KBM-7 (cell line): ENCODE measurements at regions not wholly inside any gene's neighbourhood (a gene's known extent, or its start where the extent isn't known, plus 50 kb on each side); places are given as distances from the start of the nearest gene placed in this dataset.
A peak's percentile ranks its signal among the peaks of the same experiment; 100 is the strongest.
"Not testable (repeated sequence)": the region's sequence is repeated elsewhere in the genome, so short reads cannot be mapped to it uniquely, and the experiment has no call there.

Experiments
- DNase-seq: peaks from one replicate; pipeline ENCODE4 v3.0.0-alpha.2; 2015
- in situ Hi-C: fragments of 300-500 bp; cut with MboI; formaldehyde crosslinking; loops from 2 replicates; pipeline ENCODE4 v1.14.3; 2020; ENCODE audit warnings: low sequenced_read_pairs, low pct_unique_long_range_greater_than_20kb, mixed read lengths

DNA sequence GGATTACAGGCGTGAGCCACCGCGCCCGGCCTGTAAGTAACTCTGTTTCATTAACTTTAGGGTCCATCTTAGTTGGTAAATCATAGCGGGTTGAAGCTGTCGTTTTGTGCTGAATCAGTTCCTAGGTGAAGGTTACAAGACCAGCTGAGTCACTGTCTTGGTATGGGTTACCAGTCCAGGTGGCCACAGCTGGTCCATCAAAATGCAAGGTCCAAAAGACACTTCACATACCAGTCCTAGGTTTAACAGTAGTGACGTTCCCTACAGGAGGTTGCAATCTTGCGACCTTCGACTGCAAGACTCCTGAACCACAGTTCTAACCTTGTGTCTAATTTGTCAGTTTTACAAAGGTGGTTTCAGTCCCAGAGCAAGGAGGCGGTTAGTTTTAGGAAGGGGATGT lies 160.1 kb upstream of the ATP10A start:
- no peak for DNase-seq
- in situ Hi-C loops = no loop called here

GRCh38 chr15:26020871-26021270 lies 157.7 kb upstream of the ATP10A start:
- in situ Hi-C loops = no loop called here

GRCh38 chr15:26017665-26018064 lies 154.5 kb upstream of the ATP10A start:
- DNase-seq = no peak
- in situ Hi-C loops = no loop called here

More at GRCh38 chr15:26020871-26021270, 157.7 kb upstream of the ATP10A start:
- no peak for DNase-seq

DNA sequence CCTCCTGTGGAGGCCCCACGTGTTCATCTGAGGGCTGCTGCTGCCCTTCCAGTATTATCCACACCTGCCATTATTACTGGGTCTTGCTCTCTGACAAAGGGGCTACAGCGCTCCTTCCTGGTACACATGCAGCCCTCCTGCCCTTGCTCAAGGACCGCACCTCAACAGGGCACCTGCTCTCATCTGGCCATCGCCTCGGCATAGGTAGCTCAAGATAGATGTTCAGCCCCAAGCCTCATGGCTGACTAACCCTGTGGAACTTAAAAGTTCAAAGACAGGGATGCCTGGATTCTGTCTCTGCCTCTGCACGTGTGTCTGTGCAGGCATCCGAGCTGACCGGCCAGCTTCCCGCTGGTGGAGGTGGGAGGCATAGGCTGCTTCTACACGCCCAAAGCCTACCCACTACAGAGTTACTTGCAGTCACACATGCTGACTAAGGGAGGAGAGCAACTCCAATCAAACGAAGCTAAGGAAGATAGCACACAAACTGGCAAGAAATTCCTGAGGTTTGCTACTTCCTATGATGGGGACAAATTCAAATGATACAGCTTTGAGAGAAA lies 152.5 kb upstream of the ATP10A start:
- DNase-seq = no peak
- in situ Hi-C loops = no loop called here

GRCh38 chr15:26013981-26014380 lies 150.9 kb upstream of the ATP10A start:
- DNase-seq = no peak
- in situ Hi-C loops = no loop called here

- DNase-seq = no peak
- in situ Hi-C loops = no loop called here
Observed at GRCh38 chr15:26011916-26012315, 148.8 kb upstream of the ATP10A start.

DNA sequence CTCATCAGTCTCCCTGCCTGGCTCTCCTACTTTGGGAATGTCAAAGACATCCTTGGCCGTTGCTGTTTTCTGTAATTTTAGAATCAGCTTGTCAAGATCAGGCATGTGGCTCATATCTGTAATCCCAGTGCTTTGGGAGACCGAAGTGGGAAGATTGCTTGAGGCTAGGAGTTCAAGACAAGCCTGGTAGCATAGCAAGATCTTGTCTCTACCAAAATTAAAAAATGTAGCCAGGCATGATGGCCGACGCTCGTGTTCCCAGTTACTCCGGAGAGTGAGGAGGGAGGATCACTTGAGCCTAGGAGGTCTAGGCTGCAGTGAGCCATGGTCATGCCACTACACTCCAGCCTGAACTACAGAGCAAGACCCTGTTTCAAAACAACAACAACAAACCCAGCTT lies 144.0 kb upstream of the ATP10A start:
- DNase-seq = no peak
- in situ Hi-C loops = no loop called here

GRCh38 chr15:26001201-26001600 lies 138.1 kb upstream of the ATP10A start:
- DNase-seq = no peak
- in situ Hi-C loops = no loop called here

GRCh38 chr15:25993506-25993905 lies 130.4 kb upstream of the ATP10A start:
- in situ Hi-C loops = no loop called here
- no peak for DNase-seq

GRCh38 chr15:25990220-25990619 lies 127.1 kb upstream of the ATP10A start:
- no peak for DNase-seq
- in situ Hi-C loops = no loop called here

DNA sequence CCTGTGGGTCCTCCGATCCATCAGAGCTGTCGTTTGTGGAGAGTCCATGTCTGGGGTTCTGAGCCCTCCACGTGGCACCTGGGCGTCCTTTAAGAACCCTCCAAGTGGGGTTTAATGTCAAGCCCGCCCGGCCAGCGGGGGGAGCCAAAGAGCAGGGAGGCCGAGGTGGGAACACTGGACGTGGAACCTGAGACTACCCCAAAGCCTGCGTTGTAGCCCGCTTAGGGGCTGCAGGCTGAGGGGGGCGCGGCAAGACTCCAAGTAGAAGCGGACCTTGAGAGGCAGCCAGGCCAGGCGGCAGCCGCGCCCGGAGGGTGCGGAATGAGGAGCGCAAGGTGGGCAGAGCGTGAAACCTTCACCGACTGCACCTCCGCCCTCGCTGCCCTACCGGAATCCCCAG lies 126.2 kb upstream of the ATP10A start:
- DNase-seq = peak; percentile 2
- in situ Hi-C loops = no loop called here

DNA sequence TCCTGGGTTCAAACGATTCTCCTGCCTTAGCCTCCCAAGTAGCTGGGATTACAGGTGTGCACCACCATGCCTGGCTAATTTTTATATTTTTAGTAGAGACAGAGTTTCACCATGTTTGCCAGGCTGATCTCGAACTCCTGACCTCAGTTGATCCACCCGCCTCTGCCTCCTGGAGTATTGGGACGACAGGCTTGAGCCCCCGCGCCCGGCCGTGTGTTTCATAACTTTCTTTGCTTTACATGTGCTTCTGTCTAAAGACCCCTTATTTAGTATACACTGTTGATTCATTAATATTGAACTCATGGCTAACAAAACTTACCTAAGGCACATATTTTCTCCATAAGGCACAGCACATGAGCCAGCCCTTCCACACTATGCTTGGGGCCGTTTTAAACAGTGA lies 125.6 kb upstream of the ATP10A start:
- in situ Hi-C loops, DNase-seq: not testable (repeated sequence)

DNA sequence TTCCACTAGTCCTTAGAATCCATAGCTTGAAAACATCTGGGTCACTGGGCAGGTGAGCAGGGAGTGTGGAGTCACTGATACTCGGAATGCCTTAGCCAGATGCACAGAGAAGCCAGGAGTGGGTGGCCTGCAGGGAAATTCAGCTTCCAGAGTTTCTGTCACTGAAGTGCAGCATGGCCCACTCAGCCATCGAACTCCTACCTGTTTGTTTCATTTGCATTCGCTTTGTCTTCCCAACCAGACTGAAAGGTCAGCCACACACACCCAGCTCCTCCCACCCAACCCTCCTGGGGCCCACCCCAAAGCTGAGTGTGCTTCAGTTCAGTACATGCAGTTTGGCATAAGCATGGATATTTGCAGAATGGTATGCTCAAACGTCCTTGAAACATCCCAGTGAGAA lies 124.5 kb upstream of the ATP10A start:
- in situ Hi-C loops = no loop called here
- no peak for DNase-seq

GRCh38 chr15:25985165-25985564 lies 122.0 kb upstream of the ATP10A start:
- DNase-seq = no peak
- in situ Hi-C loops = no loop called here

GRCh38 chr15:25982736-25983135 lies 119.6 kb upstream of the ATP10A start:
- DNase-seq = no peak
- in situ Hi-C loops = no loop called here

- in situ Hi-C loops = no loop called here
- DNase-seq = no peak
Observed at GRCh38 chr15:25981114-25981513, 118.0 kb upstream of the ATP10A start.

- no peak for DNase-seq
- in situ Hi-C loops = no loop called here
Observed at GRCh38 chr15:25972141-25972675, 109.1 kb upstream of the ATP10A start.

GRCh38 chr15:25971053-25971452 lies 107.9 kb upstream of the ATP10A start:
- in situ Hi-C loops = no loop called here
- no peak for DNase-seq

DNA sequence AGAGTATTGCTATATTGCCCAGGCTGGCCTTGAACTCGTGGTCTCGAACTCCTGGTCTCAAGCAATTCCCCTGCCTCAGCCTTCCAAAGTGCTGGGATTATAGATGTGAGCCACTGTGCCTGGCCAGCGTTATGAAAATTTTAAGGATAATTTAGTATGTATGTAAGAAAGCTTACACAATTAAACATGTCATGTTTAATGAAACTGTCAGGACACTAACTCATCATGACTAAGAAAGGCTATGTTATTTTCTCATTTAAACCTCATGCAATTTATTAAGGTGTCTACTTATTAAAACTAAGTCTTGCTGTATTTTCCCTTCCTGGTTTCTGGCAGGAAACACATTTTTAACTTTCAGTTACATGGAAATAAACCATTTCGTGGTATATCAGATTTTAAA lies 106.8 kb upstream of the ATP10A start:
- no peak for DNase-seq
- in situ Hi-C loops = no loop called here

- DNase-seq = no peak
- in situ Hi-C loops = no loop called here
Observed at GRCh38 chr15:25967116-25967515, 104.0 kb upstream of the ATP10A start.

DNA sequence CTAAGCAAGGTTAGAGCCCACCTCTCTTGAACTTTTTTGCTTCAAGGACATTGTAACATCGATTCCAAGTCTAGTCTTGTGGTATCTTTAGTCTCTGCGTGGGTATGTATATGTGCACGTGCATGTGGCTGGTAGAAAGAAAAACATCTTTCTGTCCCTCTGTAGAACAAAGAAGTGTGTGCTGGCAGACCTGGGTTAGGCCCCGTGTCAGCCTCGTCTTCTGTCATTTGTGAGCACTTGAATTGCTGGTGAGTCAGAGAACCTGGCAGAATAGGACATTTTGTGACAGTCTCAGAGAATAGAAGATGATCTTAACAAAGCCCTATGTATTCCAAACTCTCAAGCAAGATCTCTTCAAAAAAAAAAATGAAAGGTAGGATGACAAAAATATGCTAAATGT lies 102.2 kb upstream of the ATP10A start:
- no peak for DNase-seq
- in situ Hi-C loops = no loop called here

DNA sequence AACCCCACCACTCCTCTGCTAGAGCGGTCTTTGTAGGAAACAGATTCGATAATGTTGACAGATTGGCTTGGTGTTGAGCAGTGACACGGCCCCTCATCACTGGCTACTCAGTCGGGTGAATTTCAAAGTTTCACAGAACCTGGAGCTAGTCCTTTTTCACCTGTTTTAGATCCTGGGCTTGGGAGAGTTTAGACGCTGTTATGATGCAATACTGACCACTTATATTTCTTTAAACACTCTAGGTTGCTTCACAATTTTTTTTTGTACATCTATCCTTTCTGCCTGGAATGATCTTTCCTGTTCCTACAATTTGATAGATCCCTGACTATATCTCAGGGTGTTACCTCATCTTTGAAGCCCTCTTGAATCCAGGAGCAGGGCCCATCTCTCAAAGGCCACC lies 97.1 kb upstream of the ATP10A start:
- no peak for DNase-seq
- in situ Hi-C loops = no loop called here
